ENCODE measurements at regions not wholly inside any gene's neighbourhood (a gene's known extent, or its start where the extent isn't known, plus 50 kb on each side); places are given as distances from the start of the nearest gene placed in this dataset.

DNA sequence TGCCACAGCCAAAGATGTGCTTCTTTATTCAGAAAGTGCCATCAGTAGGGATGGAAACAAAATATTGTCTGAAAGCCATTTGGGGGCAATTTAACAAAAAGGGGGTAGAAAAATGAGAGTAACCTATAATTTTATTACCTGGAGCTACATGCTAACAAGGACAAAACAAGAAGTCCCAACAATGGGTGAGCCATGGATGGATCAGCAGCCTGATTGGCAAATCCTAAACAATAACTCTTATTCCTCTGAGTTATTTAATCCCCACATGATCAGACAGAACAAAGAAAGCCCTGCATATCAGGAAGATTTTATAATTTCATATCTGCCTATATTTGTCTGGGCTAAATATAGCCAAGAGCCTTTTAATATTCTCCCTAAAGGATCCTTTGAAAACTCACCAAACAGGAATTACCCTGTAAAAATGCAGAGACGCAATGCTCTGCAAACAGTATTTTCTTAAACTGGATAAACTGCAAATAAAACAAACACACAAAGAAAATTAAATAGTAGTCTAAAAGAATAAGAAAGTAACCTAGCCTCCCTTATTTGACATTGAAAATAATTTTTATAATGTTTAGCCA is 483.4 kb downstream of the ZNF608 start:
- TF ChIP-seq, protein P1, sequence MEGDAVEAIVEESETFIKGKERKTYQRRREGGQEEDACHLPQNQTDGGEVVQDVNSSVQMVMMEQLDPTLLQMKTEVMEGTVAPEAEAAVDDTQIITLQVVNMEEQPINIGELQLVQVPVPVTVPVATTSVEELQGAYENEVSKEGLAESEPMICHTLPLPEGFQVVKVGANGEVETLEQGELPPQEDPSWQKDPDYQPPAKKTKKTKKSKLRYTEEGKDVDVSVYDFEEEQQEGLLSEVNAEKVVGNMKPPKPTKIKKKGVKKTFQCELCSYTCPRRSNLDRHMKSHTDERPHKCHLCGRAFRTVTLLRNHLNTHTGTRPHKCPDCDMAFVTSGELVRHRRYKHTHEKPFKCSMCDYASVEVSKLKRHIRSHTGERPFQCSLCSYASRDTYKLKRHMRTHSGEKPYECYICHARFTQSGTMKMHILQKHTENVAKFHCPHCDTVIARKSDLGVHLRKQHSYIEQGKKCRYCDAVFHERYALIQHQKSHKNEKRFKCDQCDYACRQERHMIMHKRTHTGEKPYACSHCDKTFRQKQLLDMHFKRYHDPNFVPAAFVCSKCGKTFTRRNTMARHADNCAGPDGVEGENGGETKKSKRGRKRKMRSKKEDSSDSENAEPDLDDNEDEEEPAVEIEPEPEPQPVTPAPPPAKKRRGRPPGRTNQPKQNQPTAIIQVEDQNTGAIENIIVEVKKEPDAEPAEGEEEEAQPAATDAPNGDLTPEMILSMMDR (IDR thresholded peaks at IDR 0.05): no peak
- TF ChIP-seq POLR2A (IDR thresholded peaks at IDR 0.05): no peak
